OCI-LY3 (cell line): ENCODE measurements at regions not wholly inside any gene's neighbourhood (a gene's known extent, or its start where the extent isn't known, plus 50 kb on each side); places are given as distances from the start of the nearest gene placed in this dataset.
"Not testable (repeated sequence)": the region's sequence is repeated elsewhere in the genome, so short reads cannot be mapped to it uniquely, and the experiment has no call there.

Source experiments
- H2AFZ ChIP-seq: fragments of 200-600, 300-600 bp; shearing (Covaris generic); 2 replicates; pipeline ENCODE4 v1.6.0; 2014; ENCODE audit warnings: antibody characterized with exemption, low read depth, low read length
- H3K27ac ChIP-seq: fragments of 200-600, 300-600 bp; sonication (generic); 2 replicates; pipeline ENCODE4 v1.5.1; 2014; ENCODE audit warnings: mild to moderate bottlenecking, low read length, moderate library complexity, mixed read lengths
- H3K27me3 ChIP-seq: fragments of 200-600, 300-600 bp; sonication (generic); 2 replicates; pipeline ENCODE4 v1.6.1; 2014; ENCODE audit warnings: low read depth, low read length, mixed read lengths
- H3K36me3 ChIP-seq: fragments of 200-600, 300-600 bp; sonication (generic); replicated peaks from 2 replicates; pipeline ENCODE3; 2014; ENCODE audit warnings: low read depth, low read length, mixed read lengths
- H3K4me1 ChIP-seq: fragments of 300-600, 200-600 bp; sonication (generic); 2 replicates; pipeline ENCODE4 v1.6.1; 2014; ENCODE audit warnings: low read length, mixed read lengths
- H3K4me2 ChIP-seq: fragments of 200-600, 300-600 bp; sonication (generic); 2 replicates; pipeline ENCODE4 v1.6.1; 2014; ENCODE audit warnings: low read length, mixed read lengths
- H3K4me3 ChIP-seq: fragments of 300-600, 200-600 bp; sonication (generic); 2 replicates; pipeline ENCODE4 v1.5.1; 2014; ENCODE audit warnings: antibody characterized with exemption, mild to moderate bottlenecking, low read length, moderate library complexity
- H3K79me2 ChIP-seq: fragments of 300-600, 200-600 bp; shearing (Covaris generic); 2 replicates; pipeline ENCODE4 v1.6.1; 2014; ENCODE audit warnings: mild to moderate bottlenecking, low read length, mixed read lengths
- H3K9ac ChIP-seq: fragments of 300-600, 200-600 bp; shearing (Covaris generic); 2 replicates; pipeline ENCODE4 v1.6.0; 2014; ENCODE audit warnings: mild to moderate bottlenecking, low read length, moderate library complexity
- H3K9me3 ChIP-seq: fragments of 200-600, 300-600 bp; shearing (Covaris generic); 2 replicates; pipeline ENCODE4 v1.6.1; 2014; ENCODE audit warnings: low read length, mixed read lengths; ENCODE audit not compliant: insufficient read depth
- H4K20me1 ChIP-seq: fragments of 200-600, 300-600 bp; sonication (generic); 2 replicates; pipeline ENCODE4 v1.6.1; 2016; ENCODE audit warnings: low read length, mixed read lengths; ENCODE audit not compliant: insufficient read depth
- CTCF ChIP-seq: fragments of 200-600, 300-600 bp; sonication (generic); IDR thresholded peaks from 2 replicates; pipeline ENCODE4 v1.5.1; 2014; ENCODE audit warnings: antibody characterized with exemption, low read length, low read depth
- EZH2phosphoT487 ChIP-seq: fragments of 200-600 bp; shearing (Covaris generic); IDR thresholded peaks from 2 replicates; pipeline ENCODE4 v1.6.1; 2018; ENCODE audit warnings: antibody characterized with exemption, mixed run types, low read depth

DNA sequence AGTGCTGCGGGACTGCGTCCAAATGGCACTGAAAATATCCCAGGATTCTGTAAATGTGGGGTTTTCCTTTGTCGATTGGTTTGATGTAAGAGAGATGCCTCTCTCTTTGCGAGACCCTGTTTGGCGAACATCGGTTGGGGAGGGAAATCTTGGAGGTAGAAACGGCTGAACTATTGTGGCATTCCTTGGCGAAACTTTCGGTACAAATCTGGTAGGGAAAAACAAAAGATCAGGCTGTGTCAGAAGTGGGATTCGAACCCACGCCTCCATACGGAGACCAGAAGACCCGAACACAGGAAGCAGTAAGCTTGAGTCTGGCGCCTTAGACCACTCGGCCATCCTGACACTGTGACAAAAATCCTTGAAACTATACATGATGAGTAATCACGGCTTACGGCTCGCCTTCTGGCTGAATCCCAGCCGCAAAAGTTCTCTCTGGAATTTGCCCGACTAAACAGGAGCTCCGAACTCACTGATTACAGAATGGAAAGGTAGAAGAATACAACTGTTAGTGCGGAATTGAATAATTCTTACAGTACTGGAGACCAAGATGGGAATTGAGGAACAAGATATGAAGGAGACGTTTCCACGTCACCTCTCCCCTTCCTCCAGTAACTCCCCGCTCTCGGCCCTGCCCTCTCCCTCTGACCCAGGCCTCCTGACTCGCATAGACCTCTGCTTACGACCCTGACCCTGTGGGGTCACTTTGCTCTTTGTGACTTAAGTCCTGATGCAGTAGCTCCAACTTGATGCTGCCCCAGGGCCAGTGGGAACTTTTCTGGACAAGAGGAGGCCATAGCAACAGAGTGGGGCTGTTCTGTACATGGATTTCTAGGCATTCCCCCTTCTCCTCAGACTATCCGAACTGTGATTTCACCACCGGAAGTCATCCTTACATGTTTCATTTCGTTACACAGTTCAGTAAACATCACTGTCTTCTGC is 132.8 kb upstream of the ZNF184 start:
- TF ChIP-seq EZH2phosphoT487 (no peak), CTCF (no peak)
- peaks cover 3% of the 10 kb centered on the region; the same call in 1 of the 2 replicates for H3K4me1 ChIP-seq
- H4K20me1 ChIP-seq = no peaks in the 10 kb centered on the region
- no peak overlapping the region for H3K4me3 ChIP-seq
- no peak overlapping the region for H3K27ac ChIP-seq
- no peak overlapping the region for H3K4me2 ChIP-seq
- no peak overlapping the region for H3K9ac ChIP-seq
- no peaks in the 10 kb centered on the region for H3K36me3 ChIP-seq
- no peaks in the 10 kb centered on the region for H3K27me3 ChIP-seq
- H2AFZ ChIP-seq = no peak overlapping the region
- no peaks in the 10 kb centered on the region for H3K9me3 ChIP-seq
- no peaks in the 10 kb centered on the region for H3K79me2 ChIP-seq

DNA sequence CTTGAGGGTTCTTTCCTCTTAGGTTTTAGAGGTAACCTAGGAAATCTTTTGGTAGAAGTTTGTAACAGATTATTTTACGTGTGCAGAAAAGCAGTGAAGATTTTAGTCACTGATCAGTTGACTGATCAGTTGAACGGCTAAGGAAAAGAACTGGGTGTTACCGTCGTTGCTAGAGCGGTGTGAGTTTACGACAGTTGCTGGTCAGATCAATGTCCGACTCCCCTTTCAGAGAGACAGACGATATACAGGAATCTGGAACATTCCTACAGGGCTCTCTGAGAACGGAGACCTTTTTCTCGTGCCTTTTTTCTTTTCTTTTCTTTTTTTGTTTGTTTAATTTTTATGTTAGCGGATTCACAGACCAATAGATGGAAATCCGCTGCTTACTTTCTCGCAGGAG is 132.1 kb upstream of the ZNF184 start:
- Histone ChIP-seq H3K4me1 (peaks cover 8% of the 10 kb centered on the region), H3K4me2 (no peak overlapping the region), H3K9ac (no peak overlapping the region), H3K36me3 (no peaks in the 10 kb centered on the region), H3K27me3 (no peaks in the 10 kb centered on the region), H2AFZ (no peak overlapping the region), H4K20me1 (no peaks in the 10 kb centered on the region), H3K79me2 (no peaks in the 10 kb centered on the region), H3K27ac (no peak overlapping the region), H3K4me3 (no peak overlapping the region), H3K9me3 (no peaks in the 10 kb centered on the region)
- TF ChIP-seq CTCF (no peak), EZH2phosphoT487 (no peak)

DNA sequence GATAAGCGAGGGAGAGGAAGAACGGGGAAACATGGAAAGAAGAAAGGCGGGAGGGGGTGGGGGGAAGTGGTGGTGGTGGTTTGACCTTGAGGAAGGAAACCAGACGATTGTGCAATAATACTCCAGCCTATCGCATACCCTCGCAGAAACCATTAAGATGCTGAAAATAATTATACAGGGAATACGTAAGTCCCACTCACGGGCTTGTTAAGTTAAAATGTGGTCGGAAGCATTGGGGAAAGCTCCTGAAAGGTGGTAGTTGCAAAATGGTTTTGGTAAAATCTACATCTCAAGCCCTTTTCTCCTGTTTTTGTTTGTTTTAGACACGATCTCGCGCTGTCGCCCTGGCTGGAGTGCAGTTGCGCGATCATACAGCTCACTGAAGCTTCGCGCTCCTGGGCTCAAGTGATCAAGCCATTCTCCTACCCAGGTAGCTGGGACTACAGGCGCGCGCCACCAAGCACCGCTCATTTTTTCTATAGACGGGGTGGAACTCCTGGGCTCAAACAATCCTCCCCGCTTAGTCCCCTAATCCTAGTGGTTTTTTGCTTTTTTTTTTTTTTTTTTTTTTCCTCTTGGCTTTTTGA is 128.9 kb upstream of the ZNF184 start:
- H3K27me3 ChIP-seq = no peaks in the 10 kb centered on the region
- no peaks in the 10 kb centered on the region for H3K9me3 ChIP-seq
- H3K9ac ChIP-seq = peak overlapping the region; percentile 22
- TF ChIP-seq EZH2phosphoT487 = no peak
- no peak for TF ChIP-seq CTCF
- H3K4me3 ChIP-seq = peak overlapping the region; percentile 76
- H3K27ac ChIP-seq = no peak overlapping the region
- no peaks in the 10 kb centered on the region for H3K79me2 ChIP-seq
- H3K4me1 ChIP-seq = peaks cover 10% of the 10 kb centered on the region
- H2AFZ ChIP-seq = peak overlapping the region; percentile 41; the same call in 1 of the 2 replicates
- H4K20me1 ChIP-seq = no peaks in the 10 kb centered on the region
- no peaks in the 10 kb centered on the region for H3K36me3 ChIP-seq
- peak overlapping the region; percentile 74 for H3K4me2 ChIP-seq

- H2AFZ ChIP-seq = peak overlapping the region; percentile 73; the same call in 1 of the 2 replicates
- H3K27me3 ChIP-seq = no peaks in the 10 kb centered on the region
- H3K9me3 ChIP-seq = no peaks in the 10 kb centered on the region
- peak overlapping the region; percentile 67 for H3K4me2 ChIP-seq
- TF ChIP-seq CTCF (no peak), EZH2phosphoT487 (no peak)
- peak overlapping the region; percentile 76 for H3K27ac ChIP-seq
- H3K4me1 ChIP-seq = peaks cover 10% of the 10 kb centered on the region
- peak overlapping the region; percentile 98 for H3K4me3 ChIP-seq
- no peaks in the 10 kb centered on the region for H3K79me2 ChIP-seq
- H3K9ac ChIP-seq = peak overlapping the region; percentile 84
- no peaks in the 10 kb centered on the region for H3K36me3 ChIP-seq
- H4K20me1 ChIP-seq = no peaks in the 10 kb centered on the region
Observed at GRCh38 chr6:27599859-27600532, 127.1 kb upstream of the ZNF184 start.

GRCh38 chr6:27597031-27597567 is 124.2 kb upstream of the ZNF184 start:
- not testable (repeated sequence) for H3K27ac ChIP-seq, H3K79me2 ChIP-seq, H2AFZ ChIP-seq, H4K20me1 ChIP-seq, H3K27me3 ChIP-seq, H3K9ac ChIP-seq, H3K9me3 ChIP-seq, H3K36me3 ChIP-seq
- peak overlapping the region; percentile 37 for H3K4me2 ChIP-seq
- H3K4me1 ChIP-seq = peaks cover 17% of the 10 kb centered on the region
- peak overlapping the region; percentile 44; the same call in 1 of the 2 replicates for H3K4me3 ChIP-seq
